C4-2B (cell line): ENCODE measurements at regions not wholly inside any gene's neighbourhood (a gene's known extent, or its start where the extent isn't known, plus 50 kb on each side); places are given as distances from the start of the nearest gene placed in this dataset.

ENCODE experiments used
- H3K27ac ChIP-seq: fragments of 450-650 bp; 2 replicates; pipeline ENCODE4 v1.5.1; 2017
- ZFX ChIP-seq: fragments of 450-650 bp; IDR thresholded peaks from 2 replicates; pipeline ENCODE4 v1.6.1; 2017
- TF ChIP-seq, protein P1 (sequence below): fragments of 450-650 bp; conservative IDR thresholded peaks from 2 replicates; pipeline ENCODE4 v1.5.1; 2017; ENCODE audit warnings: mild to moderate bottlenecking

DNA sequence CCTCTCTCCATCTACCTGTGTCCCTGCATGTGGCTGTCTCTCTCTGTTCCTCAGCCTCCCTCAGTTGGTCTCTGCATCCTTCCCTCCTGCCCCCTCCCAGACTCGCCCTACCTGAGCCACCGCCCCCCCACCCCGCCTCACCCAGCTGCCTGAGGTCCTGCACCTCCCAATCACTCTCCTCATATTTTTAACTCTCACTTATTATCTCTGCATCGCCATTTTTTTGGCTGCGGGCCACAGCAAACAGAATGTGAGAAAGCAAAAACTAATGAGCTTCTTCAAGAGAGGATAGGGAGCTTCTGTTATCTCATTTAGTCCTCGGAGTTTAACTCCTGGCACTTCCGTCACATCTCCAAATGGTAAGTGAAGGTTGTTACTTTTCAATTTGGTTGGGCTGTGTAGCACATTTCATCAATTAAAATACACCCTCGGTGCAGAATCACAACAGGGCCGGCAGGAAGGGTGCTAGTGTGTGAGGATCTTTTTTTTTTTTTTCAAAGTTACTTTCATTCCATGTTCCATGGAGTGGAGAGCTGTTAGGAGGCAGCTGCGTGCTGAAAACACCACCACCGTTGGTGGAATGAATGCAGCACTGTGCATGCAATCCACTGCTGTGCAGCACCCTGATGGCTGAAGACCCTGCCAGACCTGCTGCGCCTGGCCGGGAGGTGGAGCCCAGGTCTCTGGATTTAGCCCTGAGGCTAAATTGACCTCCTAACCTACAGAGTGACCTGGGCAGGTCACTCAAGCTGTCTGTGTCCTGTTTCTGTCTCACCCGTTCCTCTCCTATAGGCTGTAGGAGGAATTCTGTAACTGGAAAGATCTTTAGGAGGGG lies 157.2 kb upstream of the NFIA start:
- TF ChIP-seq ZFX: no peak
- TF ChIP-seq, protein P1, sequence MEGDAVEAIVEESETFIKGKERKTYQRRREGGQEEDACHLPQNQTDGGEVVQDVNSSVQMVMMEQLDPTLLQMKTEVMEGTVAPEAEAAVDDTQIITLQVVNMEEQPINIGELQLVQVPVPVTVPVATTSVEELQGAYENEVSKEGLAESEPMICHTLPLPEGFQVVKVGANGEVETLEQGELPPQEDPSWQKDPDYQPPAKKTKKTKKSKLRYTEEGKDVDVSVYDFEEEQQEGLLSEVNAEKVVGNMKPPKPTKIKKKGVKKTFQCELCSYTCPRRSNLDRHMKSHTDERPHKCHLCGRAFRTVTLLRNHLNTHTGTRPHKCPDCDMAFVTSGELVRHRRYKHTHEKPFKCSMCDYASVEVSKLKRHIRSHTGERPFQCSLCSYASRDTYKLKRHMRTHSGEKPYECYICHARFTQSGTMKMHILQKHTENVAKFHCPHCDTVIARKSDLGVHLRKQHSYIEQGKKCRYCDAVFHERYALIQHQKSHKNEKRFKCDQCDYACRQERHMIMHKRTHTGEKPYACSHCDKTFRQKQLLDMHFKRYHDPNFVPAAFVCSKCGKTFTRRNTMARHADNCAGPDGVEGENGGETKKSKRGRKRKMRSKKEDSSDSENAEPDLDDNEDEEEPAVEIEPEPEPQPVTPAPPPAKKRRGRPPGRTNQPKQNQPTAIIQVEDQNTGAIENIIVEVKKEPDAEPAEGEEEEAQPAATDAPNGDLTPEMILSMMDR: peak; percentile 21; the same call in 1 of the 2 replicates

DNA sequence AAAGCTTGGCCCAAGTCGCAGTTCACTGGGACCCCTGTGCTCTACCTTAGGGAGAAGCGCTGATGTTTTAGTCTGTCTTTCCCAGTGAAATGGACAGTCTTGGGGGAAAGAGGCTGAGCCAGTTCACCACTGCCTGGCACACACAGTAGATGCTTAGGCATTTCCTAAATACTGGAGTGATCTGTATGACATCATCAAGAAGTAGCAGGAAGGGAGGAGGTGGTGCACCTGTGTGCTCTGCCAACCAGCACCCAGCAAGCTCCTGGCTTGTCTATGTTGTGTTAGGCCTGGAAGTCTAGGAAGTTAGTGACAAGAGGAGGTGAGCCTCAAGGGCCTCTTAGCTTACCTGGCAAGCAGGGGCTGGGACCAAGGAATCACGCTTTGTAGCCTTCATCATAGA lies 158.2 kb upstream of the NFIA start:
- H3K27ac ChIP-seq: no peak overlapping the region
- no peak for TF ChIP-seq ZFX
- TF ChIP-seq, protein P1: no peak

More for the DNA sequence above, 157.2 kb upstream of the NFIA start:
- H3K27ac ChIP-seq: no peak overlapping the region

DNA sequence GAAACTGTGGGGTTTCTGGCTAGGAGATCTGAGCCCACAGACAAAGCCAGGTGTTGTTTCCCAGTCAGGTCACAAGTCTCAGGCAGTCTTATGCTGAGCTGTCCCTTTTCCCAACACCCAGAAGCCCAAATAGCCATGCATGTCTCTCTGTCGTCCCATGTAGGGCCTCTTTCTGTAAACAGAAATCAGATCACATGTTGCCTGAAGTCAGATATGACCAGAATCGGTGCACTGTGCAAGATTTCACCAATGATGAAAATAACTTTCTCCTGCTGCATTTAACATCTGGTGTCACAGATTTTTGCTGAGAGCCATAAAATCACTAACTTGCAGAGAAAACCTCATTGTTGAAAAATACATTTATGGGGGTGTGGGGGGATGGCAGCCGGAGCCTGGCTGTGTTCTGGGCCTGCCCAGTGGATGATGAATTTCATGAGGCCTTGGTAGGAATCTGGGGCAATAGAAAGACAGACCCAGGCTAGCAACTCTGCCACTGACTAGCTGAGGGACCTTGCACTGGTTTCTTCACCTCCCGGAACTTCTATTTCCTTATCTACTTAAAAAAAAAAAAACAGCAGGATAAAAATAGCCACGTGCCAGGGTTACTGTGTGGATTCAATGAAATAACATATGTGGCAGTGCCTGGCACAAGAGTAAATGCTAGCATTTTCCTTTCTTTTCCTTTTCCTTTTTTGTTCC lies 158.8 kb upstream of the NFIA start:
- TF ChIP-seq ZFX: no peak
- TF ChIP-seq, protein P1: no peak
- H3K27ac ChIP-seq: no peak overlapping the region

DNA sequence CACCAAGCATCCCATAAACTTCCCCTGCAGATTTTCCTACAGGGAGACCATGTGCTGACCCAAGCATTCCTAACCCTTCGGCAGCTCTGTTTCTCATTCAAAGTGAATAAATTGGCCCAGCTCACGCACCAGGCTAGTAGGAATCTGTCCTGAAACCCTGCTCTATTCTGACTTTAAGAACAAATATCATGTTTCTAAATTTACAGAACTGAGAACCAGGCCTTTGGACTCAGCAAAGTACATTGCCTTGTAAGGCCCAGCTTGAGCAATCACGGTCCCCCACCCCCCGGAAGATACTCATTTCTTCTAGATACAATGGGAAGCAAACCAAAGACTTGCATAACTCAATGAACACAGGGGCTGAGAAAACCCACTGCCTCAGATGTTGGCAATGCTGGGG lies 160.1 kb upstream of the NFIA start:
- no peak for TF ChIP-seq ZFX
- TF ChIP-seq, protein P1: no peak
- H3K27ac ChIP-seq: no peak overlapping the region; the same call in 1 of the 2 replicates

DNA sequence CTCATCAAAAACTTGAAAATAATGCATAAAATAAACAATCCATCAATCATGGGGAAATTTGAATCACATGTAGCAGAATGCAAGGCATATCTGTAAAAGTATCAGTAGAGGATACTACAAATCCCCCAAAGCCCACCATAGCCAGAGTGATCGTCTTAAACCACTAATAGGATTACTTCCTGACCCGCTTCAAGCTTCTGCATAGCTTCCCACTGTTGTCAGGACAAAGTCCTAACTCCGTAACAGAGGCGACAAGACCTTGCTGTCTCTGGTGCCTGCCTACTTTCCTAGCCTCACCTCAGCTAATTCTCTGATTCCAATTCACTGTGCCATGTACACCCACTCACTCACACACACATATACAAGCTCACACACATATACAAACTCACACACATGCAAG lies 161.2 kb upstream of the NFIA start:
- no peak overlapping the region for H3K27ac ChIP-seq
- TF ChIP-seq, protein P1: no peak
- TF ChIP-seq ZFX: no peak

DNA sequence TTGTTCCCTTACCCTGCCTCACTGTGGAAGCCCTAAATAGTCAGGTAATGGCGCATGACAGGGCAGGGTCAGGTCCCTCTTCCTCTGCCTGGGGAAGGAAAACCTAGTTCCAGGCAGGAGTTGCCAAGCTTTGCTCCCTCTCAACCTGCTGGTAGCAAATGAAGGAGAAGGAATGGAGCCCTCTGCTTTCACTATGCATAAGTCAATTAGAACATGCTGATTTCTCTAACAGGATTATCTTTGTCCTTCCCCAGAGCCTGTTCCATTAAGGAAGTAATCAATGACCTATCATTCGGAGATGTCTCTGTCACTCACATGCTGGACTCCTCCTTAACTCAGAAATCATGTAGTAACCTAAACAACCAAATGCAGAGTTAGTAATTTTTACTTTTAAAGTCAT lies 161.8 kb upstream of the NFIA start:
- TF ChIP-seq, protein P1: no peak
- no peak for TF ChIP-seq ZFX
- no peak overlapping the region for H3K27ac ChIP-seq

DNA sequence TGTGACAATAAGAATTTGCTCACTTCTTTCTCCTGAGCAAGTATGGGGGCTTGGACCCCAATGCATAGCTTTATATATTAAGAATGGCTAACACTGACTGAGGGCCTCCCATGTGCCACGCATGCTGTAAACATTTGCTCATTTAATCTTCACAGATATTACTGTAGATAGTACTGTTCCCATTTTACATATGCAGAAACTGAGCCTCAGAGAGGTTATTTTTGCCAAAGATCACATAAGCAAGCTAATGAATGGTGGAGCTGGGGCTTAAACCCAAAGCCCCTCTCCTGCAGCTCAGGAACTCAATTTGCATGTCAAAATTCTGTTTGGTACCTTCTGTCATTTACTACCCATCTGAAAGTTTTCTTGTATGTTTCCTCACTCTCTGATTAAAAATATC lies 163.5 kb upstream of the NFIA start:
- no peak for TF ChIP-seq ZFX
- TF ChIP-seq, protein P1: no peak
- no peak overlapping the region for H3K27ac ChIP-seq
